Neural cell (in vitro differentiated cells): ENCODE measurements at regions not wholly inside any gene's neighbourhood (a gene's known extent, or its start where the extent isn't known, plus 50 kb on each side); places are given as distances from the start of the nearest gene placed in this dataset.

Experiments used
- H2AFZ ChIP-seq: fragments of 200-600, 300-800 bp; sonication (generic), shearing (Covaris generic); 2 replicates; pipeline ENCODE4 v1.6.0; 2014; ENCODE audit warnings: low read depth, mild to moderate bottlenecking, antibody characterized with exemption, low read length, moderate library complexity
- H3F3A ChIP-seq: fragments of 200-600 bp; shearing (Covaris generic); 2 replicates; pipeline ENCODE4 v1.6.1; 2016; ENCODE audit warnings: mild to moderate bottlenecking, moderate library complexity, mixed read lengths, antibody characterized with exemption, low read length; ENCODE audit not compliant: insufficient read depth, poor library complexity, severe bottlenecking
- H3K27ac ChIP-seq: fragments of 200-600, 300-800 bp; sonication (generic), shearing (Covaris generic); 2 replicates; pipeline ENCODE4 v1.5.1; 2014; ENCODE audit warnings: mild to moderate bottlenecking, low read length, moderate library complexity
- H3K27me3 ChIP-seq: fragments of 300-800, 200-600 bp; sonication (generic), shearing (Covaris generic); 2 replicates; pipeline ENCODE4 v1.6.0; 2014; ENCODE audit warnings: mild to moderate bottlenecking, low read depth, low read length, moderate library complexity; ENCODE audit not compliant: insufficient read depth
- H3K36me3 ChIP-seq: fragments of 300-800, 200-600 bp; sonication (generic), shearing (Covaris generic); 2 replicates; pipeline ENCODE4 v1.5.1; 2014; ENCODE audit warnings: mild to moderate bottlenecking, antibody characterized with exemption, low read length, moderate library complexity; ENCODE audit not compliant: insufficient read depth
- H3K4me2 ChIP-seq: fragments of 300-800, 200-600 bp; sonication (generic), shearing (Covaris generic); 2 replicates; pipeline ENCODE4 v1.6.0; 2014; ENCODE audit warnings: mild to moderate bottlenecking, low read length
- H3K4me3 ChIP-seq: fragments of 300-800, 200-600 bp; sonication (generic), shearing (Covaris generic); 2 replicates; pipeline ENCODE4 v1.5.1; 2014; ENCODE audit warnings: mild to moderate bottlenecking, low read length, moderate library complexity
- H3K79me2 ChIP-seq: fragments of 200-600 bp; shearing (Covaris generic); replicated peaks from 2 replicates; pipeline ENCODE4 v1.6.0; 2014; ENCODE audit warnings: mild to moderate bottlenecking, low read length, moderate library complexity; ENCODE audit not compliant: insufficient read depth
- H3K9ac ChIP-seq: fragments of 300-800, 200-600 bp; sonication (generic), shearing (Covaris generic); 2 replicates; pipeline ENCODE4 v1.6.1; 2016; ENCODE audit warnings: mild to moderate bottlenecking, low read length, mixed read lengths
- H3K9me2 ChIP-seq: fragments of 200-600 bp; shearing (Covaris generic); 2 replicates; pipeline ENCODE4 v1.6.1; 2016; ENCODE audit warnings: mild to moderate bottlenecking, low read length, mixed read lengths; ENCODE audit not compliant: insufficient read depth
- H3K9me3 ChIP-seq: fragments of 200-600, 300-800 bp; sonication (generic), shearing (Covaris generic); 2 replicates; pipeline ENCODE4 v1.6.1; 2016; ENCODE audit warnings: mild to moderate bottlenecking, mixed run types, low read length, moderate library complexity, mixed read lengths
- H4K20me1 ChIP-seq: fragments of 200-600 bp; shearing (Covaris generic); 2 replicates; pipeline ENCODE4 v1.6.1; 2016; ENCODE audit warnings: mild to moderate bottlenecking, mixed run types; ENCODE audit not compliant: insufficient read depth
- EP300 ChIP-seq: fragments of 450-650 bp; conservative IDR thresholded peaks from 2 replicates; pipeline ENCODE4 v1.6.1; 2014; ENCODE audit warnings: antibody characterized with exemption, mild to moderate bottlenecking, moderate library complexity; ENCODE audit not compliant: poor library complexity, severe bottlenecking
- EZH2 ChIP-seq: fragments of 200-600, 300-800 bp; shearing (Covaris generic), sonication (generic); IDR thresholded peaks from 2 replicates; pipeline ENCODE4 v1.6.1; 2014; ENCODE audit warnings: antibody characterized with exemption, low read length, borderline replicate concordance, mild to moderate bottlenecking; ENCODE audit not compliant: insufficient read depth, poor library complexity, severe bottlenecking
- MXI1 ChIP-seq: fragments of 450-650 bp; conservative IDR thresholded peaks from 2 replicates; pipeline ENCODE4 v1.6.1; 2014; ENCODE audit warnings: antibody characterized with exemption, mild to moderate bottlenecking; ENCODE audit not compliant: poor library complexity, severe bottlenecking
- POLR2AphosphoS5 ChIP-seq: IDR thresholded peaks from 2 replicates; pipeline ENCODE4 v1.6.1; 2012
- RAD21 ChIP-seq: fragments of 450-650 bp; conservative IDR thresholded peaks from 2 replicates; pipeline ENCODE4 v1.6.1; 2014; ENCODE audit warnings: antibody characterized with exemption, mild to moderate bottlenecking, moderate library complexity
- REST ChIP-seq: IDR thresholded peaks from 2 replicates; pipeline ENCODE4 v1.6.1; 2012; ENCODE audit warnings: borderline replicate concordance
- SMC3 ChIP-seq: fragments of 450-650 bp; conservative IDR thresholded peaks from 2 replicates; pipeline ENCODE4 v1.6.1; 2014; ENCODE audit warnings: antibody characterized with exemption, mild to moderate bottlenecking, moderate library complexity; ENCODE audit not compliant: poor library complexity
- TAF1 ChIP-seq: IDR thresholded peaks from 2 replicates; pipeline ENCODE4 v1.6.1; 2012; ENCODE audit warnings: low read depth
- TF ChIP-seq, protein P1 (sequence below): fragments of 450-650 bp; IDR thresholded peaks from 2 replicates; pipeline ENCODE4 v1.5.1; 2014; ENCODE audit warnings: antibody characterized with exemption, mild to moderate bottlenecking, moderate library complexity; ENCODE audit not compliant: poor library complexity, severe bottlenecking

- H3F3A ChIP-seq: no peaks in the 10 kb centered on the region
- H3K27ac ChIP-seq: no peak overlapping the region
- no peak overlapping the region for H2AFZ ChIP-seq
These were observed 173.1 kb downstream of the DTWD1 start for GRCh38 chr15:49793943-49794342.

GRCh38 chr15:49801796-49802195, 180.9 kb downstream of the DTWD1 start:
- Histone ChIP-seq H3K27ac (no peak overlapping the region), H3K4me2 (no peak overlapping the region), H2AFZ (no peak overlapping the region), H3K9ac (no peak overlapping the region), H3K27me3 (no peaks in the 10 kb centered on the region), H3K36me3 (no peaks in the 10 kb centered on the region), H4K20me1 (no peaks in the 10 kb centered on the region), H3K9me2 (no peaks in the 10 kb centered on the region), H3K9me3 (no peaks in the 10 kb centered on the region), H3F3A (no peaks in the 10 kb centered on the region), H3K79me2 (no peaks in the 10 kb centered on the region), H3K4me3 (no peak overlapping the region)
- TF ChIP-seq MXI1 (no peak), POLR2AphosphoS5 (no peak), TAF1 (no peak), EZH2 (no peak), REST (no peak), RAD21 (no peak), EP300 (no peak), SMC3 (no peak)
- TF ChIP-seq, protein P1, sequence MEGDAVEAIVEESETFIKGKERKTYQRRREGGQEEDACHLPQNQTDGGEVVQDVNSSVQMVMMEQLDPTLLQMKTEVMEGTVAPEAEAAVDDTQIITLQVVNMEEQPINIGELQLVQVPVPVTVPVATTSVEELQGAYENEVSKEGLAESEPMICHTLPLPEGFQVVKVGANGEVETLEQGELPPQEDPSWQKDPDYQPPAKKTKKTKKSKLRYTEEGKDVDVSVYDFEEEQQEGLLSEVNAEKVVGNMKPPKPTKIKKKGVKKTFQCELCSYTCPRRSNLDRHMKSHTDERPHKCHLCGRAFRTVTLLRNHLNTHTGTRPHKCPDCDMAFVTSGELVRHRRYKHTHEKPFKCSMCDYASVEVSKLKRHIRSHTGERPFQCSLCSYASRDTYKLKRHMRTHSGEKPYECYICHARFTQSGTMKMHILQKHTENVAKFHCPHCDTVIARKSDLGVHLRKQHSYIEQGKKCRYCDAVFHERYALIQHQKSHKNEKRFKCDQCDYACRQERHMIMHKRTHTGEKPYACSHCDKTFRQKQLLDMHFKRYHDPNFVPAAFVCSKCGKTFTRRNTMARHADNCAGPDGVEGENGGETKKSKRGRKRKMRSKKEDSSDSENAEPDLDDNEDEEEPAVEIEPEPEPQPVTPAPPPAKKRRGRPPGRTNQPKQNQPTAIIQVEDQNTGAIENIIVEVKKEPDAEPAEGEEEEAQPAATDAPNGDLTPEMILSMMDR: no peak

More at GRCh38 chr15:49793943-49794342, 173.1 kb downstream of the DTWD1 start:
- no peaks in the 10 kb centered on the region for H3K9me3 ChIP-seq
- no peak overlapping the region for H3K4me2 ChIP-seq
- no peaks in the 10 kb centered on the region for H3K27me3 ChIP-seq
- no peaks in the 10 kb centered on the region for H3K79me2 ChIP-seq
- no peak overlapping the region for H3K4me3 ChIP-seq
- TF ChIP-seq TAF1 (no peak), RAD21 (no peak), EP300 (no peak), REST (no peak), MXI1 (no peak), SMC3 (no peak), POLR2AphosphoS5 (no peak), EZH2 (no peak)
- TF ChIP-seq, protein P1: no peak
- H4K20me1 ChIP-seq: no peaks in the 10 kb centered on the region
- no peak overlapping the region for H3K9ac ChIP-seq
- H3K9me2 ChIP-seq: no peaks in the 10 kb centered on the region
- no peaks in the 10 kb centered on the region for H3K36me3 ChIP-seq
